Right ventricle myocardium inferior (tissue), 1 donor: ENCODE measurements at regions not wholly inside any gene's neighbourhood (a gene's known extent, or its start where the extent isn't known, plus 50 kb on each side); places are given as distances from the start of the nearest gene placed in this dataset.

Source experiments
- ATAC-seq: fragments of 200-7000 bp; cut with Tn5 transposase; one replicate; pipeline ENCODE4 v1.9.1; 2020; ENCODE audit warnings: mild to moderate bottlenecking, moderate library complexity
- DNase-seq: peaks from one replicate; pipeline ENCODE4 v3.0.0; 2021; ENCODE audit errors: missing footprints
- intact Hi-C: fragments of 100-400 bp; cut with DNase I; formaldehyde crosslinking; loops from one replicate; pipeline ENCODE4 v1.11.0; 2022
- donor health status: DM: no; HTN: yes; CAD: no; lungs with severe emphysema.

DNA sequence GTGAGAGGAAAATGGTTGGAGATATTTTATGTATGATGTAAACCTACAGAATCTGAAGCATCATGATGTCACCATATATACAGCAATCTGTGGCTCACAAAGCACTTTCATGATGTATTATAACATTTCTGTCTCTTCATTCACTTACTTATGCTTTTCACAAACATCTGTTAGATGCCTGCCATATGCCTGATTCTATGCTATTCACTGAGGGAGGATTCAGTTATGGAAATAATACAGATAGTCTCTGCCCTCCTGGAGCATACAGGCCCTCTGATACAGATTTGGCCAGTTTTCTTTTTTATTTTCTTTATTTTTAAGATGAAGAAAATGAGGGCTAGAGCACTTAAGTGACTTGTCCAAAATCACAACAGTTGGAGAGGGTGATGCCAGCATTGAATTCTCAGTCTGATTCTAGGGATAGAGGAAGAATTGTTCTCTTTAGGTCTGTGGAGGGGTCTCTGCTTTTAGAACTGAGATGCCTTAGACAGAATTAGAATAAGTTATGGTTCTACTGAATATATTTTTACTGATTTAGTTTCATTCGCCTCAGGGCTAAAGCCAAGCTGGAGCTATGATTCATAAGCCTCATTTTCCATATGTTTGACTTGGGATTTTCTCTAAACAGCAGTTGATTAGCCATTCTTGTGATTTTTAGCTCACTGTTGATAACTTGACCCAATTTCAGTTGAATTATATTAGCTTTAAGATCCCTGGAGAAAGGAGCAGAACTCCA lies 636.4 kb downstream of the PRELID2 start:
- ATAC-seq (no peak), DNase-seq (no peak)
- intact Hi-C loops = no loop called here

DNA sequence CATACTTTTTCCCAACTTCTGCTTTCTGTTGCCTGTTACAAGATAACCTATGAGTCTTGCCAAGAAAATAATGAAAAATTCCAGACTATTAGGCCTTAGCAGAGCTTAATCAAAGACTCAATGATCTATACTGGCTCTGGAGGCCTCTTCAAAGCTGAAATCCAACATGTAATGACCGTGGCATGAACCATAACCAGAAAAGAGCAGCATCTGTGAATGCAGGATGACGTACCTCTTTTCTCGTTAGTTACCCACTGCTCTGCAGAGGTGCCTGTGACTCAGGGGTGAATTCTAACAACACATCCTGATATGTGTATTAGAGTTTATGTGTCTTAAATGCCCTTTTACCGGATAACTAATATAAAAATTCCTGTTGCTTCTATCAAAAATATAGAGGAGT lies 645.4 kb downstream of the PRELID2 start:
- no peak for DNase-seq
- intact Hi-C loops = no loop called here
- no peak for ATAC-seq

DNA sequence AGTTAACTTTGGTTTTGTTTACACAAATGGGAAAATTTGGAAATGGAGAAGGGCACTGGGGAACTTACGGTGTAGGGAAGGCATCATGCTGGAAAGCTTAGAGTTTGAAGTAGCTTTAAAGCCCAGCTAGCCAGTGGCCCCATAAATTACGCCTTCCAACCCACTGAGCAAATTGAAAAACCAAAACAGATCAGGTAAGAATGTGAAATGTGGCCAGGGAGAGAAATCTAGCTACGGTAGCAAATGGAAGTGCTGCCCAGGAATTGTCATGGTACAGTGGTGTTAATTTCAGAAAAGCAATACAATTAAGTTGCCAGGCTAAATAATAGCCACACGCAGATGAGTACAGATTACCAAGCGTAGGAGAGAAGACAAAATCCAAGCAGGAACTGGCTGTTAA lies 654.8 kb downstream of the PRELID2 start:
- ATAC-seq (no peak), DNase-seq (no peak)
- intact Hi-C loops = no loop called here

DNA sequence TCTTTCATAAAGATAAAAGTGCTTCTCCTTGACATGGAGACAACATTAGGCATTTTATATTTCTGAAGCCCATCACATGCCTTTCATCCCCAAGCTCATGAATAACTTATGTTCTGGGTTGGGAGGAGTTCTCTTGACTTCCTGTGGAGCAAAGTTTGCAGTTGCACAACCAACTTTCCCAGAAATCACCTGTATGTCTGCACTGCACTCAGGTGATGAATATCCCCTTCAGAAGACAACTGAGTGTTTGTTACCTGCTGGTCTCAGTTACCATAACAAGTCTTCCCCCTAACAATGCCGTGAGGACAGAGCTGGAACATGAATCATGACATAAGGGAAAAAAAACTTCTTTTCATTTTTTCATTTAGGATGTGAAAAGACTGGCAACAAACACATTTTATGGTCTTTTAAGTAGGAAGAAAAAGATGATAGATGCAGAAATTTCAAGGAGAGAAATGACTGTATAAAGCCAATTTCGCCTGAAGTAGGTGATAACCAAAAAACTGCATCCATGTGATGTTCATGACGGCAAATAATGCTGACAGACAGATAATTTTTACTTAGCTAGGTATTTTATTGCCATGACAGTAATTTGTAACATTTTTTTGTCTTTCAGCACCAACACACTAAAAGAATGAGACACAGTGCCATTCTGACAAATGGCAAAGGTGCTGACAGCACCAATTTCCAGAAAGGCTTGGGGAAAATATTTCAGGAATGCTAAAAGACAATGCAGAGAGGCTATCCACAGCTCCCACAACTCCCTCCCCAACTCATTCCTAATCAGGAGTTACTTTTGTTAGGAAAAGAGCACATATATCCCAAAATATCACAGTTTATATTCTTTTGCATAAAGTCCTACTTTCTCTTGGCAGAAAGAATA lies 656.3 kb downstream of the PRELID2 start:
- DNase-seq (no peak), ATAC-seq (no peak)
- intact Hi-C loops = no loop called here

DNA sequence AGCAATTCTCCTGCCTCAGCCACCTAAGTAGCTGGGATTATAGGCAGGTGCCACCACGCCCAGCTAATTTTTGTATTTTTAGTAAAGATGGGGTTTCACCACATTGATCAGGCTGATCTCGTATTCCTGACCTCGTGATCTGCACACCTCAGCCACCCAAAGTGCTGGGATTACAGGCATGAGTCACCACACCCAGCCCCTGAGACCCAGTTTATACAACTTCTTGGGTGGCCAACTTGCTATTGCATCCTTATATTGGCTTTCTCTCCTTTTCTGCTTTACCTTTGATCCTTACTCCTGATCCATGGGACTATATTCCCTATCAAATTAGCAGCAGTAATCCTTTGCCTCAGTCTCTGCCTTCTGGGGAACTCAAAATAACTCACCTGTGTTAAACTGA lies 659.1 kb downstream of the PRELID2 start:
- intact Hi-C loops = no loop called here
- ATAC-seq (no peak), DNase-seq (no peak)

DNA sequence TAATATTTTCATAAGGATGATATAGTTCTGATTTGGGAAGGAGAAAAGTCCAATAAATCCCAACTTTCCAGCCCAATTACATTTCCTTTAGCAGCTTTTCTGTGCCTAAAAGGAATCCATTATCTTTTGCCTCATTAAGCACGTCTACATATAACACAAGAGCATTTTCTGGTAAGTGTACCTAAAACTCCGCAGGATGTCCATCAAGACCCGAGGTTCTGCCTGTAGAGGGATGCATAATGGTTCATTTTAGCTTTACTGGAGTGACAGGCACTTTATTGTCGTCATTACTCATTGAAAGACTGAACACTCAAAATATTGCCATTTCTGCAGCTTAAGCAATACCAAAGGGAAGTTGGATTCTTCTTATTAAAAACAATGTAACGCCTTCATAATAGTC lies 669.0 kb downstream of the PRELID2 start:
- ATAC-seq = no peak
- no peak for DNase-seq
- intact Hi-C loops = no loop called here

DNA sequence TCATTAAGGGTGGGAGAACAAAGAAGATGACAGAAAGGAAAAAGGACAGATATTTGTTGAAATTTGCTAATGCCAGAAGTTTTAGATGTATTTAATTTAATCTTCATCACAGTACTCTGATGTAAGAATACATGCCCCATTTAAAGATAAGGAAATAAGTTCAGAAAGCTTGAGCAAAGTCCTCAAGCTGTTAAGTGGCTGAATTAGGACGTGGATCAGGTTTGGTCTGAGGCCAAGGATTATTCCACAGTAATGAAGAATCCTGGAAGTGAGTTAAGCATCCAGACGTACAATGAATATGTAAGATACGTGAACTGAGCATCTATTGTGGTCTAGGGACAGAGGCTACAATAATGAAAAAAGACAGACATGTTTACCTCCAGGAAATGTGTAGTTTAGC lies 671.3 kb downstream of the PRELID2 start:
- intact Hi-C loops = no loop called here
- DNase-seq = no peak
- ATAC-seq = no peak

DNA sequence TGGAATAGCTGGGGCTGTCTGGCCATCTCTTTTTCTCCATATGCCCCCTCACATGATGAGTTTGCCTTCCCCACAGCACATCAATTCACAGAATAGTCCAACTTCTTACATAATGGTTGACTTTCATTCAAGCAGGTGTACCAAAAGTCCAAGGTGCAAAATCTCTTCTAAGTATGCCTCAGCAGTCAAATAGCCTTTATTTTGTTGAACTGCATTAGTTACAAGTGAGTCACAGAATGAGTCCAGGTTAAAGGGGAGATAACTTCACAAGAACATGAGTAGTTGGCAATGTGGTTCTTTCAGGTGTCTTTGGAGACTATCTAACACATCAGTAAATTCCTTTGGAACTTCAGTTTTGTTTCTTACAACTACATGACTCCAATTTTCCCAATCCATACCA lies 672.5 kb downstream of the PRELID2 start:
- DNase-seq = no peak
- intact Hi-C loops = no loop called here
- no peak for ATAC-seq

DNA sequence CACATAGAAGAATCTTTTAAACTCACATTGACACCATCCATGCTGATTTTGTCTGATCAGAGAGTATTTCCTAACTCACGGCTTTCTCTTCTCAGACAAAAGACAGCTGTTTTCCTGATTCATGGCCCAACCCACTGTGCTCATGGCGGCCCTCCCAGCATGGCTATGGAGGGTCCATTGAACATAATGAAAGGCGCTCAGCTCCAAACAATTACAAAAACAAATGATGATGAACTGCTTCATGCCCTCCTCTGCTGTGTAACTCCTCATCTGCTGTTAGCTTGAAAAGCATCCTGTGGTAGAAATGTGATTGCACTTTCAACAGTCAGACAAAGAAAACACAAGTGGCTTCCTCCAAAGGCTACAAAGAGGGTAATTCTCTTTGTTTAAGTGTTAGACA lies 673.8 kb downstream of the PRELID2 start:
- intact Hi-C loops = no loop called here
- DNase-seq = no peak
- no peak for ATAC-seq

DNA sequence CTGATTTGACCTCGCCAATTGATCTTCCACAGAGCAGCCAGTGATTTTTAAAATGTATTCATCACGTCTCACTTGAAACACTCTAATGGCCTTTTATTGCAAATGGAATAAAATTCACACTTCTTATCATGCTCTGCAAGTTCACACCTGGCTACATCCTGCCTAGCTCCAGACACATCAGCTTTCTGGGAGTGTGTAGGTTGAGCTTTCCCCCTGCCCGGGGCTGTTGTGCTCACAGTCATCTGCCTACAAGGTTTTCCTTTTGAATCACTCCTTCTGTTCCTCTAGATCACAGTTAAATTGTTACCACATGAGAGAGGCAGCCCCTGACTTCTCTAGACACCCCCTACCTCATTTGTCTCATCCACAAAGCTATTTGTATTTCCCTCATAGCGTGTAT lies 674.5 kb downstream of the PRELID2 start:
- DNase-seq (no peak), ATAC-seq (no peak)
- intact Hi-C loops = no loop called here

DNA sequence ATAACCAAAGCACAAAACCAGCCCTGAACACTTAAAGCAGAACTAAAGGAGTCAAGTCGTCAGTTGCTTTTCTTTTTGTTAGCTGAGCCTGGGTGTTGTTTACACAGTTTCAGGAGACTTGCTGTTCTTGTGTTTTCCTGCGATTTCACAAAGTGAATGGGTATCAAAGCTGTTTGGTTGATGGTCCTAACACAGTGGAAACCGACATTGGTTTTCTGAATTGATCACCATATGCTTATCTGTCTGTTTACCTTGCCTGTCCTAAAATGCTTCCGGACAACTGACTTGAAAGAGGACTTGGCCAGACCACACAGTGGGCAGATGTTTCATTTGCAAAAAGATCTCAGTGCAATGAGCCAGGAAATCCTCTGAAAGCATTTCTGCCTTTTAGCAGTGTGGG lies 676.4 kb downstream of the PRELID2 start:
- no peak for ATAC-seq
- no peak for DNase-seq
- intact Hi-C loops = no loop called here

DNA sequence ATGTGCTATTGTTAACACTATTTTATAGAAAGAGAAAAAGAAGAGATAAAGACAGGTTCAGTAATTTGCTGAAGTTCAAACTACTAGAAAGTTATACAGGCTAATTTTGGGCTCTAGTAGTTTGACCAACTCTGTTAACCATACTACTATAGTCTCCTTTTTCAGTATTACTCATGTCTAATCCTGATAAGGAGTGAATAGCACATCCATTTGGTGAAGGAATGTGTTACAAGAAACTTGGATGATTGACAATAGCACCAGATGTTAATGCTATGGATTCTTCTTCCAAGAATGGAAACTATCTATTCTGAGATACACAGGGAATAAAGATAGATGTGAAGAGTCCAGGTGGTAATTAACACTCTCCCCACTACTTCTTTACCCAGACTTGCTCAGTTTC lies 677.3 kb downstream of the PRELID2 start:
- no peak for ATAC-seq

DNA sequence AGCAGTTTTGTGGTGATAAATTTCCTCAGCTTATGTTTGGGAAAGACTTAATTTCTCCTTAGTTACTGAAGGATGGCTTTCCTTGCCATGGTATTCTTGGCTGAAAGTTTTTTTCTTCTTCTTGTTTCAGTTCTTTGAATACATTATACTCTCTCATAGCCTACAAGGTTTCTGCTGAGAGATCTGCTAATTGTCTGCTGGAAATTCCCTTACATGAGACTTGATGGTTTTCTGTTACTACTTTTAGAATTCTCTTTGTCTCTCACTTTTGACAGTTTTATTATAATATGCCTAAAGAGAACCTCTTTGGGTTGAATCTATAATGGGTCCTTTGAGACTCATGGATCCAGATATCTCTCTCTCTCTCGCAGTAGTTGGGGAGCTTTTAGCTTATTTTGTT lies 693.6 kb downstream of the PRELID2 start:
- ATAC-seq = no peak
- intact Hi-C loops = no loop called here
- no peak for DNase-seq

More for the DNA sequence above, 677.3 kb downstream of the PRELID2 start:
- no peak for DNase-seq
- intact Hi-C loops = no loop called here

DNA sequence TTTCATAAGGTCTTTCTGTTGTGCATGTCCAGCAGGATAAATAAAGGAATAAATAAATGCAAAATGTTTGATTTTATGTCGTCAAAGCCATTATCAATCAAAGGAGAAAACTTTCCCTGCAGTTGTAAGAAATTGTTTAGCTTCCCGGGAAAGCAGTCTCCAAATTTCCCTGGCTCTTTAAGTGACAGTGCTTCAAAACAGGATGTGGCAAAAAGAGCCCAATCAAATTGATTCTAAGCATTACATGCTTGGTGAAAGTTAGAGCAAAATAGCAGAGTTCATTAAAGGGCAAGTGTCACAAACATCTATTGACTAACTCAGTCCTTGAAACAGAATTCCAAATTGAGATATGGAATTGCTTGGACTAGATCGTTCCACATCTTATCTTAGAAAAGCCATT lies 704.1 kb downstream of the PRELID2 start:
- intact Hi-C loops = no loop called here
- ATAC-seq = no peak

DNA sequence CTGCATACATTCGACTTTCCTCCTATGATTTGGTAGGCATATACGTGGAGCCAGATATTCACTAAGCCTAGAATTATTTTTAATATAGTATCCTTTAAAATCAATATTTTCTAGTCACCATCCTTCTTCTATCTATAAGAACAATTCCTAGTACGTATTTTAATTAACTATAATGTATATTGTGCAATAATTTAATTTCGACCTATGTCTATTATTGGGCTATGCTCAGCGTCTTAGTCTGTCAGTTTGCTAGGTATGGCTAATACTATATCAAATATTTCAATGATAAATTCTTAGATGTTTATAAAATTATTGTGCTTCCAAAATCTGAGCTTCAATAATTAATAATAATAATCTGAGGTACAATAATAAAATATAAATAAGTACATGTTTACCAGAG lies 705.3 kb downstream of the PRELID2 start:
- no peak for ATAC-seq
- intact Hi-C loops = no loop called here
- DNase-seq = no peak

More for the DNA sequence above, 704.1 kb downstream of the PRELID2 start:
- DNase-seq = no peak

DNA sequence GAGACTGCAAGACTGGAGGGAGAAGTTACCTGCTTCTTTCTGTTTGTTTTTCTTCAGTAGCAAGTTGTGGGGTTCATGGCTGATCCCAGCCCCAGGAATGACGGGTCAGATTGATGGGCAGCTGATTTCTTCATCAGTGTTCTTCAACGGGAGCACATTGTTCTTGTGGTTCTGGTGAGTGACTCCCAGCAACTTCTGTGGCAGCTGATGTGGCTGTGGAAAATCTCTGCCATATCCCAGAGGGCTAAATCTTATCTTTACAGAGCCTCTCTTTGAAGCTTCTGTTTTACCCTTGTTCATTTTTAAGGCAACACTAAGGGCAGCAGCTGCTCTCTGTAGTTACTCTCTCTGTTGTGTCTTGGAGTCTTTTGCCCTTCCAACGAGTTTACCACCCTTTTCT lies 710.3 kb downstream of the PRELID2 start:
- intact Hi-C loops = no loop called here
- ATAC-seq (no peak), DNase-seq (no peak)

DNA sequence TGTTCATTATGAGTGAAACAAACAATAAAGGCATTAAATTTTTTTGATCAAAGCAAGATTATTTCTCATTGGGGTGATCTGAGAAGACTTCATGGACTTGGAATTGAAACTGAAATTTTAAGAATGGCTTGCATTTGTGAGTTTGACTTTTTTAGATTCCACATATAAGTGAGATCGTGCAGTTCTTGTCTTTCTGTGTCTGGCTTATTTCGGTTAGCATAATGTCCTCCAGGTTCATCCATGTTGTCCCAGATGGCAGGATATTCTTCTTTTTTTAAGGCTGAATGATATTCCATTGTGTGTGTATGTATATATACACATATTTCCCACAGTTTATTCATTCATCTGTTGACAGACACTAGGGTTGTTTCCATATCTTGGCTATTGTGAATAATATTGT lies 716.5 kb downstream of the PRELID2 start:
- intact Hi-C loops = no loop called here
- ATAC-seq (no peak), DNase-seq (no peak)

DNA sequence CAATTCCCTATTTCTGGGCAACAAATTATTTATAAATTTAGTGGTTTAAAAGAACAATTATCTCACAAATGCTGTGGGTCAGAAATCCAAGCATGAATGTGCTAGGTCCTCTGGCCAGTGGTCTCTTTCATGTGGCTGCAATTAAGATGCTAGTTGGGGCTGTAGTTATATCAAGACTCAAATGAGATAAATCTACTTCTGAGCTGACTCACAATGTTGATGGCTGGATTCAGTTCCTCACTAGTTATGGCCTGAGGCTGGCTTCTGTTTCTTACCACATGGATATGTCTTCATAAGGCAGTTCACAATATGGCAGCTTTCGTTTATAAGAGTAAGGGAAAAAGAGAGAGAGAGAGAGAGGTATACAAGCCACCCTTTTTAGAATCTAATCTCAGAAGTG lies 717.0 kb downstream of the PRELID2 start:
- ATAC-seq (no peak), DNase-seq (no peak)
- intact Hi-C loops = no loop called here

DNA sequence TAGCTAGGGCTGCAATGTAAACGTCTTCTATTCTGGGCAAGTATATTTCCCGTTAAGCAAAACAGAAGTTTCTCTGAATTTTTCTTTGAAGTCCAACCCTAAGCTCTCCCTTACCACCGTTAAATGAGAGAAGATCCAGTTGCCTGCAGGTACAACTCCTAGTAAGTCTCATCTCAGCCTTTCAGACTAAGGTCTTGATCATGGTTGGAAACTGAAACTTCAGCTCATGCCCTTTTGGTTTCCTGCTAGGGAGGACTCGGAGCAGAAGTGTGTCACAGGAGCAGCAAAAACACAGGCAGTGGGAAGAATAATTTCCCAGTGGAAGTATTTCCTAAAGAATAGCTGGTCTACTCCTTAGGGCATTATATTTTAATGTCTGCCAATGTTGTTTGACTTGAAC lies 717.9 kb downstream of the PRELID2 start:
- ATAC-seq = no peak
- intact Hi-C loops = no loop called here
- DNase-seq = no peak

DNA sequence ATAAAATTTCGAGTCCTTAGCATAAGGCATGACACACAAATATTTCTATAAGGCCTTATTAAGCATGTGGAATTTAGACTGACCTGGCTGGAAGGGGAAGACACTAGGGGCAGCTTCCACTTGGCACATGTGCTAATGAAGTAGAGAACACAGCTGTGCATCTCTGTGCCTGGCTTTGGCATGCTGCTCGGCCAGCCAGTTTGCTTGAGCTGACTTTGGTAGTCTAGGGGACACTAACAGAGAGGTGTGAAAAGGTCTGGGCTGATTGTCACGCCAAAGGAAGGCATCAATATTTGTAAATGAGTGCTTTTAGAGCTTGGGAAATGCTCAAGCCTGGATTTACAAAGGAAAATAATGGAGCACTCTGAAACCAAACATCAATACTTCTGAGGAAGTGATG lies 723.7 kb downstream of the PRELID2 start:
- intact Hi-C loops = no loop called here
- ATAC-seq = no peak
- DNase-seq = no peak
